GM12865 (cell line): ENCODE measurements at regions not wholly inside any gene's neighbourhood (a gene's known extent, or its start where the extent isn't known, plus 50 kb on each side); places are given as distances from the start of the nearest gene placed in this dataset.

Experiments used
- DNase-seq: peaks from one replicate; pipeline ENCODE4 v3.0.0; 2010; ENCODE audit warnings: low read depth
- H3K4me3 ChIP-seq: 2 replicates; pipeline ENCODE4 v1.5.1; 2011; ENCODE audit warnings: mild to moderate bottlenecking, low read depth, low read length, control low read depth
- CTCF ChIP-seq: IDR thresholded peaks from 2 replicates; pipeline ENCODE4 v1.5.1; 2011; ENCODE audit warnings: low read length, control low read depth, low read depth, inconsistent platforms; ENCODE audit not compliant: insufficient read depth; ENCODE audit errors: missing control alignments

GRCh38 chr3:182596676-182597410, 196.5 kb upstream of the ATP11B start:
- no peak overlapping the region for H3K4me3 ChIP-seq
- TF ChIP-seq CTCF, result no peak
- no peak for DNase-seq

- DNase-seq, result no peak
- no peak overlapping the region for H3K4me3 ChIP-seq
- TF ChIP-seq CTCF, result no peak
Measured at GRCh38 chr3:182597621-182598041, 195.7 kb upstream of the ATP11B start.

- H3K4me3 ChIP-seq, result no peak overlapping the region
- DNase-seq, result no peak
- no peak for TF ChIP-seq CTCF
Measured at GRCh38 chr3:182601597-182601996, 191.7 kb upstream of the ATP11B start.

GRCh38 chr3:182603501-182603900, 189.8 kb upstream of the ATP11B start:
- H3K4me3 ChIP-seq, result no peak overlapping the region
- DNase-seq, result no peak
- no peak for TF ChIP-seq CTCF

GRCh38 chr3:182605882-182606611, 187.3 kb upstream of the ATP11B start:
- H3K4me3 ChIP-seq, result no peak overlapping the region
- TF ChIP-seq CTCF, result no peak
- no peak for DNase-seq

GRCh38 chr3:182606905-182607504, 186.3 kb upstream of the ATP11B start:
- no peak for DNase-seq
- TF ChIP-seq CTCF, result no peak
- H3K4me3 ChIP-seq, result no peak overlapping the region

GRCh38 chr3:182608832-182609231, 184.5 kb upstream of the ATP11B start:
- no peak overlapping the region for H3K4me3 ChIP-seq
- no peak for DNase-seq
- TF ChIP-seq CTCF, result no peak
